ENCODE measurements at regions not wholly inside any gene's neighbourhood (a gene's known extent, or its start where the extent isn't known, plus 50 kb on each side); places are given as distances from the start of the nearest gene placed in this dataset.

GRCh38 chr5:101278011-101278687, 375.1 kb upstream of the ST8SIA4 start:
- no peaks in the 10 kb centered on the region for H3K79me1 ChIP-seq (ENCODE audit: insufficient read depth, low read depth, low read length, poor library complexity, severe bottlenecking)
- DNase-seq: no peak

More at GRCh38 chr5:101278011-101278687, 375.1 kb upstream of the ST8SIA4 start:
- no peak overlapping the region for H3T11ph ChIP-seq (ENCODE audit: low read length)
- H2BK5ac ChIP-seq (ENCODE audit: insufficient read length, low read length): no peak overlapping the region
- no peaks in the 10 kb centered on the region for H3K4me1 Mint-ChIP-seq
- H2BK15ac ChIP-seq (ENCODE audit: low read depth, low read length): no peak overlapping the region
- no peak overlapping the region for H3K4ac ChIP-seq (ENCODE audit: low read depth, low read length)
- H3K4me1 ChIP-seq (ENCODE audit: insufficient read depth, low read length): no peaks in the 10 kb centered on the region
- no peaks in the 10 kb centered on the region for H3K27me3 ChIP-seq (ENCODE audit: insufficient read depth, low read length)
- no peak overlapping the region for H3K23ac ChIP-seq (ENCODE audit: insufficient read length, low read depth, low read length)
- no peaks in the 10 kb centered on the region for H3K27me3 Mint-ChIP-seq (ENCODE audit: low read depth)
- H4K91ac ChIP-seq (ENCODE audit: insufficient read length, low read depth, low read length): no peak overlapping the region
- no peak overlapping the region for H2AK5ac ChIP-seq (ENCODE audit: insufficient read length, low read length)
- no peak overlapping the region for H2BK20ac ChIP-seq (ENCODE audit: low read depth, low read length, poor library complexity, severe bottlenecking)
- WGBS (ENCODE audit: extremely low coverage, insufficient read length, low lambda C conversion rate): no CpG with 5 or more reads among the region's 5 CpGs
- H3K9me3 Mint-ChIP-seq: no peaks in the 10 kb centered on the region
- H3K79me2 ChIP-seq (ENCODE audit: insufficient read depth, low read length): no peaks in the 10 kb centered on the region
- H3K27ac Mint-ChIP-seq: no peak overlapping the region
- no peak overlapping the region for H2BK12ac ChIP-seq (ENCODE audit: insufficient read length, low read depth, low read length)
- no peak overlapping the region for H3K4me3 Mint-ChIP-seq
- no peaks in the 10 kb centered on the region for H3K36me3 Mint-ChIP-seq (ENCODE audit: insufficient read depth in 1 of 3, low read depth in 3 of 3)
- no peaks in the 10 kb centered on the region for H3K23me2 ChIP-seq (ENCODE audit: insufficient read length, low read depth, low read length, poor library complexity, severe bottlenecking)
- H3K9ac ChIP-seq (ENCODE audit: extremely low read depth, insufficient read length, low read length): no peak overlapping the region
- no peak overlapping the region for H3K18ac ChIP-seq (ENCODE audit: insufficient read length, low read depth, low read length)
- H2AFZ ChIP-seq (ENCODE audit: low read length): no peak overlapping the region
- H2BK120ac ChIP-seq (ENCODE audit: low read depth, low read length, poor library complexity, severe bottlenecking): no peak overlapping the region
- H3K56ac ChIP-seq (ENCODE audit: insufficient read length, low read depth, low read length): no peak overlapping the region
- H3K4me2 ChIP-seq (ENCODE audit: insufficient read depth, insufficient read length, low read length): no peak overlapping the region
- no peak for TF ChIP-seq CTCF (conservative IDR thresholded peaks at IDR 0.05)
- H4K8ac ChIP-seq (replicated peaks; ENCODE audit: insufficient read length, low read depth, low read length): no peak overlapping the region
- H3K9me3 ChIP-seq (ENCODE audit: control insufficient read depth, low read depth, low read length): no peaks in the 10 kb centered on the region
- no peak overlapping the region for H4K5ac ChIP-seq (ENCODE audit: insufficient read length, low read depth, low read length)
- no peaks in the 10 kb centered on the region for H4K20me1 ChIP-seq (ENCODE audit: control insufficient read depth, insufficient read depth, insufficient read length)
- no peak overlapping the region for H3K27ac ChIP-seq (ENCODE audit: insufficient read length, low read depth, low read length)
- H3K14ac ChIP-seq (ENCODE audit: insufficient read depth, low read length): no peak overlapping the region

All from H9 (cell line).